Neuron (in vitro differentiated cells): ENCODE measurements at regions not wholly inside any gene's neighbourhood (a gene's known extent, or its start where the extent isn't known, plus 50 kb on each side); places are given as distances from the start of the nearest gene placed in this dataset.
"Not testable (repeated sequence)": the region's sequence is repeated elsewhere in the genome, so short reads cannot be mapped to it uniquely, and the experiment has no call there.

Experiments
- H2AFZ ChIP-seq: one replicate; pipeline ENCODE4 v1.6.1; 2013; ENCODE audit warnings: low read depth, mild to moderate bottlenecking, inconsistent platforms, low read length, moderate library complexity
- H3K27me3 ChIP-seq: one replicate; pipeline ENCODE4 v1.6.1; 2013; ENCODE audit warnings: low read length; ENCODE audit not compliant: insufficient read depth
- H3K36me3 ChIP-seq: one replicate; pipeline ENCODE4 v1.6.1; 2013; ENCODE audit warnings: low read length; ENCODE audit not compliant: insufficient read depth
- H3K4me1 ChIP-seq: one replicate; pipeline ENCODE4 v1.6.1; 2013; ENCODE audit warnings: low read length; ENCODE audit not compliant: insufficient read depth
- H3K4me3 ChIP-seq: 2 replicates; pipeline ENCODE4 v1.5.1; 2013; ENCODE audit warnings: mild to moderate bottlenecking, low read length, moderate library complexity
- H3K9me3 ChIP-seq: one replicate; pipeline ENCODE4 v1.6.1; 2013; ENCODE audit warnings: low read length

- H3K36me3 ChIP-seq: no peaks in the 10 kb centered on the region
- no peaks in the 10 kb centered on the region for H3K9me3 ChIP-seq
- no peaks in the 10 kb centered on the region for H3K27me3 ChIP-seq
- H3K4me1 ChIP-seq: peaks cover 16% of the 10 kb centered on the region
- H3K4me3 ChIP-seq: no peak overlapping the region
- H2AFZ ChIP-seq: no peak overlapping the region
Measured at GRCh38 chr12:124087266-124088051, 114.4 kb downstream of the ZNF664 start.

DNA sequence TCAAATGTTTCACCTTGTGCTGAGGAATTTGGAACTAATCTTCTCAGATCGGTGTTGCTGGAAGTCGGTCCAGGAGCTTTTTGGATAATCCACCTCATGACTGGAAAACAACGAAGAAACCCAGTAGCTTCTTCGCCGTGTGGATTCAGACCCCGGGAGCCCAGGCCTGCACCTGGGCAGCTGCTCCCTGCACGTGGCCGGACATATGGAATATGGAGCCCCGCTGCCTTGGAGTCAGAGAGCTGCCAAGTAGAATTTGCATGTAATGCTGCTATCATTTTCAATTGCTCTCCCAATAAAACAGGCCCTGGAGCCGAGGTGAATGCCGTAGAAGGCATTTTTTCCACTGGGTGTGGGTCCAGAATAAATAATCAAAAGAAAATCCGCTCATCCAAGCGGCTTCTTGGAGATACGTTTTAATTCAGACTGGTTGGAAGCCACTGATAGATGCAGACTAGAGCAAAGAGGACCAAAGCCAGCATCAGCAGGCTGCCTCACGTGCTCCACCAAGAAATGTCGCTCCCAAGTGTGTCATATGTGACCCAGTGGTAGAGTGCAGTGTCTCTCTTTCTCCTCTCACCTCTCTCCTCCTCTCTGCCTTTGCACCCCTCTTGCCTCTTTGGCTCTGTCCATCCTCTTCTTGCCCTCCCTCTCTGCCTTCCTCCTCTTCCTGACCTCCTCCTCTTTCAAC is 115.3 kb downstream of the ZNF664 start:
- Histone ChIP-seq H3K4me3 (no peak overlapping the region), H3K36me3 (no peaks in the 10 kb centered on the region), H3K27me3 (no peaks in the 10 kb centered on the region), H2AFZ (no peak overlapping the region), H3K4me1 (peaks cover 16% of the 10 kb centered on the region), H3K9me3 (peaks cover 6% of the 10 kb centered on the region)

GRCh38 chr12:124089181-124089914 is 116.3 kb downstream of the ZNF664 start:
- peaks cover 16% of the 10 kb centered on the region for H3K4me1 ChIP-seq
- not testable (repeated sequence) for H3K4me3 ChIP-seq, H3K9me3 ChIP-seq

DNA sequence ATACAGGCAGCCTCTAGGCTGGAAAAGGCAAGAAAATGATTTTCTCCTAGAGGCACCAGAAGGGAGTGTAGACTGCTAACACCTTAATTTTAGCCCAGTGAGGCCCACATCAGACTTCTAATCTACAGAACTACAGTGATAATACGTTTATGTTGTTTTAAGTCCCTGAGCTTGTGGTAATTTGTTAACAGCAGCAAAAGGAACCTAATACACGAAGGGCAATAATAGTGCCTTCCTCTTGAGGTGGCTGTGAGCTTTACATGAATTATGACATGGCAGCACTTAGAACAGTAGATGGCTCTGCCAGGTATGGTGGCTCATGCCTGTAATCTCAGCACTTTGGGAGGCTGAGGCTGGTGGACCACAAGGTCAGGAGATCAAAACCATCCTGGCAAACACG is 118.8 kb downstream of the ZNF664 start:
- H3K4me3 ChIP-seq: no peak overlapping the region
- peaks cover 7% of the 10 kb centered on the region for H3K9me3 ChIP-seq
- no peak overlapping the region for H2AFZ ChIP-seq
- no peaks in the 10 kb centered on the region for H3K36me3 ChIP-seq
- H3K27me3 ChIP-seq: no peaks in the 10 kb centered on the region
- H3K4me1 ChIP-seq: peaks cover 6% of the 10 kb centered on the region

More at GRCh38 chr12:124089181-124089914, 116.3 kb downstream of the ZNF664 start:
- H2AFZ ChIP-seq, H3K27me3 ChIP-seq, H3K36me3 ChIP-seq: not testable (repeated sequence)

- H3K9me3 ChIP-seq, H3K4me1 ChIP-seq, H2AFZ ChIP-seq, H3K4me3 ChIP-seq, H3K27me3 ChIP-seq, H3K36me3 ChIP-seq: not testable (repeated sequence)
Measured at GRCh38 chr12:124092532-124092931, 119.5 kb downstream of the ZNF664 start.

DNA sequence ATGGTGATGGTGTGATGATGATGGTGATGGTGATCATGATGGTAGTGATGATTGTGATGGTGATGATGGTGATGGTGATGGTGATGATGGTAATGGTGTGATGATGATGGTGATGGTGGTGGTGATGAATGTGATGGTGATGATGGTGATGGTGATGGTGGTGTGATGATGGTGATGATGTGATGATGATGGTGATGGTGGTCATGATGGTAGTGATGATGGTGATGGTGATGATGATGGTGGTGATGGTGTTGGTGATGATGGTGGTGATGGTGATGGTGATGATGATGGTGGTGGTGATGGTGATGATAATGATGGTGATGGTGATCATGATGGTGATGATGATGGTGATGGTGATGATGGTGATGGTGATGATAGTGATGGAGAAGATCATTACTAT is 120.3 kb downstream of the ZNF664 start:
- H3K36me3 ChIP-seq: no peaks in the 10 kb centered on the region
- H3K9me3 ChIP-seq: peaks cover 7% of the 10 kb centered on the region
- H2AFZ ChIP-seq: no peak overlapping the region
- H3K4me1 ChIP-seq: peaks cover 10% of the 10 kb centered on the region
- no peaks in the 10 kb centered on the region for H3K27me3 ChIP-seq
- H3K4me3 ChIP-seq: no peak overlapping the region

DNA sequence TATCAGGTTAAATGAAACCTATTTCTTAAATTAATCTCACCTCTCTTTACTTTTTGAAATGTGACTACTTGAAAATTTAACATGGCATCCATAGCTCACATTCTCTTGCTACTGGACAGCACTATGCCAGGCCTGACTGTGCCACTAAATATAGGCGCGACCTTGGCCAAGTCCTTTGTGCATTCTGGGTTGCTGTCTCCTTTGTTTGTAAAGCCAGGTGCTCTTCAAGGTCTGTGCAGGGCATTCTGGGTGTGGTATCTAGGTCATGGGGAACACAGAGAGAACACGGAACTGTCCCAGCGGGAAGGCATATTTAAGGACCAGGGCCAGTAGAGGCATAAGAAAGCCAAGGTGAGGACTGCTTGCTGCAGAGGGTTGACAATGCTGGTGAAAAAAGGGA is 121.2 kb downstream of the ZNF664 start:
- H2AFZ ChIP-seq: no peak overlapping the region

DNA sequence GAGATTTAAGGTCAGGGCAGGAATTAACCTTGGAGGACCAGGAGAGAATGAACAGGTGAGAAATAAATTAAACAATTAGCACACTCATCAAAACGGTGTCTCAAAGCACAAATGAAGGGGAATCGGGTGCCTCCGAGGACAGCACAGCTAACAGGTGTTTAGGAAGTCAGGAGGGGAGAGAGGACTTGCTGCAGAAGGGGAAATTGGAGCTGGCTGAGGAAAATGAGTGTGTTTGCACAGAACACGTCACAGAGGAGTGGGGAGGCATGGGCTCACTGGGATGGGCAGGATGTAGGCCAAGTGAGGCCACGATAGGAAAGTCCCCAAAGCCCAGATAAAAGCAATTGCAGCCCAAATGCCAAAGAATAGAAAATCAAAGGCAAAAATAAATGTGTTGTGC is 121.7 kb downstream of the ZNF664 start:
- H3K4me3 ChIP-seq: no peak overlapping the region

More for the DNA sequence above, 121.2 kb downstream of the ZNF664 start:
- Histone ChIP-seq H3K27me3 (no peaks in the 10 kb centered on the region), H3K36me3 (no peaks in the 10 kb centered on the region), H3K9me3 (peaks cover 7% of the 10 kb centered on the region), H3K4me1 (peaks cover 19% of the 10 kb centered on the region), H3K4me3 (no peak overlapping the region)

DNA sequence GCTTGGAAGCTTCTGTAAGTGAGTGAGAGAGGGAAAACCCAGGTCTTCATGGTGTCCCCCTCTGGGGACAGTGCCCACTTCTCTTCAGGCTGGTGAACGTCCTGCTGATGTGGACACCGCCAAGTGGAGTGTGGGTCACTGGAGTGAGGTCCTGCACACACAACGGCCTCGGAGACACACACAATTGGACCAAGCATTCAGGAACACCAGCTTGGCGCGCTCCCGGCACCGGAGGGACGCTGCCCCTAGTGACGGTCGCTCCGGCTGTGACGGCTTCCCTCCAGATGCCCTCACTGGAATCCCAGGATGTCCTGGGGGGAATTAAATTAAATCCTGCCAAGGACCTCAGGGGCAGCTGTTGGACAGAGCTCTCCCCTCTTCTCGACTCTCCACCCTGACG is 123.1 kb downstream of the ZNF664 start:
- no peak overlapping the region for H3K4me3 ChIP-seq
- no peak overlapping the region for H2AFZ ChIP-seq
- no peaks in the 10 kb centered on the region for H3K27me3 ChIP-seq
- peaks cover 7% of the 10 kb centered on the region for H3K9me3 ChIP-seq
- H3K36me3 ChIP-seq: no peaks in the 10 kb centered on the region
- H3K4me1 ChIP-seq: peaks cover 25% of the 10 kb centered on the region

More for the DNA sequence above, 121.7 kb downstream of the ZNF664 start:
- H2AFZ ChIP-seq: no peak overlapping the region
- no peaks in the 10 kb centered on the region for H3K36me3 ChIP-seq
- no peaks in the 10 kb centered on the region for H3K27me3 ChIP-seq
- peaks cover 7% of the 10 kb centered on the region for H3K9me3 ChIP-seq
- peaks cover 25% of the 10 kb centered on the region for H3K4me1 ChIP-seq

- H3K27me3 ChIP-seq: no peaks in the 10 kb centered on the region
- no peak overlapping the region for H2AFZ ChIP-seq
- peaks cover 25% of the 10 kb centered on the region for H3K4me1 ChIP-seq
- no peaks in the 10 kb centered on the region for H3K36me3 ChIP-seq
- peaks cover 7% of the 10 kb centered on the region for H3K9me3 ChIP-seq
- H3K4me3 ChIP-seq: no peak overlapping the region
Measured at GRCh38 chr12:124096869-124097434, 123.9 kb downstream of the ZNF664 start.

GRCh38 chr12:124097701-124098100 is 124.7 kb downstream of the ZNF664 start:
- H3K27me3 ChIP-seq: no peaks in the 10 kb centered on the region
- H3K4me3 ChIP-seq: no peak overlapping the region
- no peak overlapping the region for H2AFZ ChIP-seq
- H3K36me3 ChIP-seq: no peaks in the 10 kb centered on the region
- H3K4me1 ChIP-seq: peaks cover 25% of the 10 kb centered on the region
- H3K9me3 ChIP-seq: peaks cover 8% of the 10 kb centered on the region

- Histone ChIP-seq H3K36me3 (no peaks in the 10 kb centered on the region), H3K4me3 (no peak overlapping the region), H3K4me1 (peaks cover 25% of the 10 kb centered on the region), H3K27me3 (no peaks in the 10 kb centered on the region), H3K9me3 (peaks cover 4% of the 10 kb centered on the region), H2AFZ (no peak overlapping the region)
Measured at GRCh38 chr12:124098101-124098757, 125.2 kb downstream of the ZNF664 start.
